ENCODE measurements at regions not wholly inside any gene's neighbourhood (a gene's known extent, or its start where the extent isn't known, plus 50 kb on each side); places are given as distances from the start of the nearest gene placed in this dataset.

DNA sequence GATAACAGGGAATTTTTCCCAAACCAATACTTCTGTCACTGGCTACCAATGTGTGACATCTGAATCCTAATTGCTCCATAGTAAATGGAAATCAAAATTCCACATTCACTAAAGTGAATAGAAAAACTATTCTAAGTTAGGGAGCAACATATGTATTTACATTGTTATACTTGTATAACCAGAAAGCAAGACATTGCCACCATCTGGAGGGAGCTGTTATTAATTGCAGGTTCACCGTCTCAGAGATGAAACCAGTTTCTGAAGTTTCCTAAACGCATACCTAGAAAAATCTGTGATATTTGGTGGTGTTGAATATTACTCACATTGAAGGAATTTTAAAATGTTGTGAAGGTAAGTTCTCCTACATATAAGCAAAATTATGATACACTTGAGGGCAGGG, 390.1 kb downstream of the NXPH1 start:
- TF ChIP-seq EP300 (IDR thresholded peaks at IDR 0.05) (no peak), POLR2A (IDR thresholded peaks at IDR 0.05) (no peak)
- TF ChIP-seq, protein P1, sequence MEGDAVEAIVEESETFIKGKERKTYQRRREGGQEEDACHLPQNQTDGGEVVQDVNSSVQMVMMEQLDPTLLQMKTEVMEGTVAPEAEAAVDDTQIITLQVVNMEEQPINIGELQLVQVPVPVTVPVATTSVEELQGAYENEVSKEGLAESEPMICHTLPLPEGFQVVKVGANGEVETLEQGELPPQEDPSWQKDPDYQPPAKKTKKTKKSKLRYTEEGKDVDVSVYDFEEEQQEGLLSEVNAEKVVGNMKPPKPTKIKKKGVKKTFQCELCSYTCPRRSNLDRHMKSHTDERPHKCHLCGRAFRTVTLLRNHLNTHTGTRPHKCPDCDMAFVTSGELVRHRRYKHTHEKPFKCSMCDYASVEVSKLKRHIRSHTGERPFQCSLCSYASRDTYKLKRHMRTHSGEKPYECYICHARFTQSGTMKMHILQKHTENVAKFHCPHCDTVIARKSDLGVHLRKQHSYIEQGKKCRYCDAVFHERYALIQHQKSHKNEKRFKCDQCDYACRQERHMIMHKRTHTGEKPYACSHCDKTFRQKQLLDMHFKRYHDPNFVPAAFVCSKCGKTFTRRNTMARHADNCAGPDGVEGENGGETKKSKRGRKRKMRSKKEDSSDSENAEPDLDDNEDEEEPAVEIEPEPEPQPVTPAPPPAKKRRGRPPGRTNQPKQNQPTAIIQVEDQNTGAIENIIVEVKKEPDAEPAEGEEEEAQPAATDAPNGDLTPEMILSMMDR (IDR thresholded peaks at IDR 0.05): no peak
